BE2C (cell line): ENCODE measurements at regions not wholly inside any gene's neighbourhood (a gene's known extent, or its start where the extent isn't known, plus 50 kb on each side); places are given as distances from the start of the nearest gene placed in this dataset.

Experiments
- DNase-seq: peaks from one replicate; pipeline ENCODE4 v3.0.0-alpha.2; 2020
- H3K27me3 ChIP-seq: fragments of 250-450 bp; sonication (Bioruptor Pico); 2 replicates; pipeline ENCODE4 v1.5.1; 2020; ENCODE audit warnings: mild to moderate bottlenecking
- H3K36me3 ChIP-seq: fragments of 250-450 bp; sonication (Bioruptor Pico); 2 replicates; pipeline ENCODE4 v1.5.1; 2020; ENCODE audit warnings: mild to moderate bottlenecking
- H3K4me1 ChIP-seq: fragments of 250-450 bp; sonication (Bioruptor Pico); 2 replicates; pipeline ENCODE4 v1.5.1; 2020
- H3K4me3 ChIP-seq: 2 replicates; pipeline ENCODE4 v1.5.1; 2011; ENCODE audit warnings: low read depth, low read length
- H3K9me3 ChIP-seq: fragments of 250-450 bp; sonication (Bioruptor Pico); 2 replicates; pipeline ENCODE4 v1.5.1; 2020
- TF ChIP-seq, protein P1 (sequence below): IDR thresholded peaks from 2 replicates; pipeline ENCODE4 v1.5.1; 2012; ENCODE audit warnings: mild to moderate bottlenecking, low read depth, low read length

DNA sequence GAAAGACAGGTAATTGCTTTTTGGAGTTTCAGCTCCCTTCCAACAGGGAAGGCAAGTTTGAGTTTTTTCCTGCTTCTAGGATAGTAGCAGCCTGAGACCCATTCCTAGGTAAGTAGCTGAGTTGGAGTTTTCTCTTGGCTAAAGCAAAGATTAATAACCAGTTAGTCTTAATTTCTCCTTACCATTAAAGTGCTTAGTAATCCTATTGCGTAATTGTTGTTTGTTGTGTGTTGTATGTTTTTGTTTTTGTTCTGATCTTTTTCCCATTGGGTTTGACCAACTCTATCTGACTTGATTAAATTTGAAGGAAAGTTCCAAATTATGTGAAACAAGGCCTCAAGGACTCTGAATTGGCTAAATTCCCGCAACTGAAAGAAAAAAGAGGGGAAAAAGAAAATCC, 83.5 kb downstream of the TBX22 start:
- TF ChIP-seq, protein P1, sequence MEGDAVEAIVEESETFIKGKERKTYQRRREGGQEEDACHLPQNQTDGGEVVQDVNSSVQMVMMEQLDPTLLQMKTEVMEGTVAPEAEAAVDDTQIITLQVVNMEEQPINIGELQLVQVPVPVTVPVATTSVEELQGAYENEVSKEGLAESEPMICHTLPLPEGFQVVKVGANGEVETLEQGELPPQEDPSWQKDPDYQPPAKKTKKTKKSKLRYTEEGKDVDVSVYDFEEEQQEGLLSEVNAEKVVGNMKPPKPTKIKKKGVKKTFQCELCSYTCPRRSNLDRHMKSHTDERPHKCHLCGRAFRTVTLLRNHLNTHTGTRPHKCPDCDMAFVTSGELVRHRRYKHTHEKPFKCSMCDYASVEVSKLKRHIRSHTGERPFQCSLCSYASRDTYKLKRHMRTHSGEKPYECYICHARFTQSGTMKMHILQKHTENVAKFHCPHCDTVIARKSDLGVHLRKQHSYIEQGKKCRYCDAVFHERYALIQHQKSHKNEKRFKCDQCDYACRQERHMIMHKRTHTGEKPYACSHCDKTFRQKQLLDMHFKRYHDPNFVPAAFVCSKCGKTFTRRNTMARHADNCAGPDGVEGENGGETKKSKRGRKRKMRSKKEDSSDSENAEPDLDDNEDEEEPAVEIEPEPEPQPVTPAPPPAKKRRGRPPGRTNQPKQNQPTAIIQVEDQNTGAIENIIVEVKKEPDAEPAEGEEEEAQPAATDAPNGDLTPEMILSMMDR = no peak
- Histone ChIP-seq H3K36me3 (no peaks in the 10 kb centered on the region), H3K27me3 (no peaks in the 10 kb centered on the region), H3K9me3 (no peaks in the 10 kb centered on the region), H3K4me1 (no peaks in the 10 kb centered on the region), H3K4me3 (no peak overlapping the region)
- DNase-seq = no peak

DNA sequence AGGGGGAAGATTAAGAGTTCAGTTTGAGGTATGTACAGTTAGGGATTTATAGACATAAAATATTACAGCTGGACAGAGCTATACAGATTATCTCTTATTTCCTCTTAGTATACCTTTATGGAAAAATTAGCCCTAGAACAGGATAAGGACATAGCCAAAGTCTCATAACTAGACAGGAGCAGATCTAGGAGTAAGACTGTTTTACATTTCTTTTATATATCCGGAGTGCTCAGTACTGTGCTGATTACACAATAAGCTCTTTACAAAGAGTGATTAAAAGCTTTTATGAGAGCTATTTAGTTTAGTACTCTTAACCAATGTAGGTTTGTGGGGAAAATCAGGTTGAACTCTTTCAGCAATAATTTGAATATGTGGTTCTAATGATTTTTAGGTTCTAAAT, 105.8 kb downstream of the TBX22 start:
- DNase-seq = no peak
- Histone ChIP-seq H3K36me3 (no peaks in the 10 kb centered on the region), H3K27me3 (no peaks in the 10 kb centered on the region), H3K4me1 (no peaks in the 10 kb centered on the region), H3K9me3 (no peaks in the 10 kb centered on the region), H3K4me3 (no peak overlapping the region)
- TF ChIP-seq, protein P1 = no peak

DNA sequence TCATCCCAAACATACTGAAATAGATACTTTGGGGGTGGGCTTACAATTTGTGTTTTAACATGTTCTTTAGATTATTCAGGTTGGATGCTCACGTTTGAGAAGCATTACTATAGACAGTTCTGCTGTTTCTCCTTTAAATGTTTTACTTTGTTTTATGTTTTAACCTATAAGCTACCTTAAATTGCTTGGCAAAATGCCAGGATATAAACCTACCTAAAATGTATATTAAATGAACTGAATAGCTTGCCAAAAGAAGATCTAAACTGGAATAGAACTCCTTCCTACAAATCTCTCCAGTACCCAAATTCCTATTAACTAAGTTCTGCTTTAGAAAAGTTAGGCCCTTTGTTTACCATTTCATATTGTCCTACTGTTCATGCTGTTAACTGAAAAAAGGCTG, 124.4 kb downstream of the TBX22 start:
- no peaks in the 10 kb centered on the region for H3K27me3 ChIP-seq

DNA sequence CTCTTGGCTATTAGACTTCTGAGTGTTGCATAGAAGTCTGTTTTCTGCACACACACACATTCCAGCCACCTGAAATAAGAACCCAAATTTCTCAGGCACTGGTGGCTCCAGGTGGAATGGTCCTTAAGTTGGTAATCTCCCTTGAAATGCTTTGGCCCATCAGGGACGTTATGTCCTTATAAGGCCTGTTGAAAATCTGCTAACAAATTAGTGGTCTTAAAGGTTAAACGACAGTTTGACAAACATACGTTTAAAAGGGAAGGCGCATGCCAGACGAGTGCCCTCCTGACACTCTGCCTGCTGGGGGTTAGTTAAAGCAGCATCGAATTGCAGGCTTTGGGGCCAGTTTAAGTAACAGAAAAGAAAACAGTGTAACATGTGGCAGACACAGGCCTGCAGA, 125.0 kb downstream of the TBX22 start:
- no peaks in the 10 kb centered on the region for H3K4me1 ChIP-seq
- TF ChIP-seq, protein P1 = no peak
- H3K4me3 ChIP-seq = no peak overlapping the region
- H3K27me3 ChIP-seq = no peaks in the 10 kb centered on the region
- no peaks in the 10 kb centered on the region for H3K36me3 ChIP-seq
- no peak for DNase-seq
- H3K9me3 ChIP-seq = no peaks in the 10 kb centered on the region

More for the DNA sequence above, 124.4 kb downstream of the TBX22 start:
- no peak overlapping the region for H3K4me3 ChIP-seq
- H3K9me3 ChIP-seq = no peaks in the 10 kb centered on the region
- no peaks in the 10 kb centered on the region for H3K36me3 ChIP-seq
- no peaks in the 10 kb centered on the region for H3K4me1 ChIP-seq
- TF ChIP-seq, protein P1 = no peak
- DNase-seq = no peak

DNA sequence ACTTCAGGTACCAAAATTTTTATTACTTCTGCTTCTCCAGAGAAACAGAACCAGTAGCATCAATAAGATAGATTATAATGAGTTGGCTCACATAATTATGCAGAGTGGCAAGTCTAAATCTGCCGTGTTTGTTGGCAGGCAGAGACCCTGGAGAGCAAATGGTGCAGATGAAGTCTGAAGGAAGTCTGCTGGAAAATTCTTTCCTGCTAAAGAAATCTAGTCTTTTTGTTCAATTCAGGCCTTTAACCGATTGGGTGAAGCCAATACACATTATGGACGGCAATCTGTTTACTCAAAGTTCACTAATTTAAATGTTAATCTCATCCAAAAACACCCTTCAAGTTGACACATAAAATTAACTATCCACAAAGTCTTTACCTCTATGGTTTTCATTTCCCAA, 156.0 kb downstream of the TBX22 start:
- DNase-seq = no peak
- TF ChIP-seq, protein P1 = no peak
- Histone ChIP-seq H3K4me1 (no peaks in the 10 kb centered on the region), H3K9me3 (no peaks in the 10 kb centered on the region), H3K36me3 (no peaks in the 10 kb centered on the region), H3K27me3 (no peaks in the 10 kb centered on the region), H3K4me3 (no peak overlapping the region)

DNA sequence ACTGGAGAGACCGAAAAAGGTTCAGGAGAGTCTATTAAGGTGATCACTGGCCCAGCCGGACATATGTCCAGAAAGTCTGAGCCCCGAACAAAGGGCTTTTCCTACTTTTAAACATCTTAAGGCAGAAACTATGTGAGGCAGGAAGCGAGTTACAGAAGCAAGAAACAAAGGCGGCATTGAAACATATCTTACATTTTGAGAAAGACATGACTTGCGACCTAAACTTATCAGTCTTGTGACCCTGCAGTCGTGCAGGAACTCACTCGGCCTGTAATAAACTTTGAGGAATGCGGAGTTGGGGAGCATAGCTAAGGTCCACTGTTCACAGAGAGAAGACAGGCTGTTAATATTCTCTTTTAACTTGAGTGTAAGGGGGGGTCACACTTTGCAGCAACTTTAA, 158.7 kb downstream of the TBX22 start:
- no peaks in the 10 kb centered on the region for H3K9me3 ChIP-seq
- H3K27me3 ChIP-seq = no peaks in the 10 kb centered on the region
- no peak for DNase-seq
- H3K36me3 ChIP-seq = no peaks in the 10 kb centered on the region
- no peak overlapping the region for H3K4me3 ChIP-seq
- H3K4me1 ChIP-seq = no peaks in the 10 kb centered on the region
- TF ChIP-seq, protein P1 = no peak
